Calu3 (cell line): ENCODE measurements at regions not wholly inside any gene's neighbourhood (a gene's known extent, or its start where the extent isn't known, plus 50 kb on each side); places are given as distances from the start of the nearest gene placed in this dataset.

Experiments
- BruUV-seq: library from RNA; stranded (reverse); fragments of 400-500 nt; replicated peaks from 2 replicates; lab custom pipeline; 2021; lab: Mats Ljungman, UMichigan
- CTCF ChIA-PET: fragments of 300-600 bp; sonication (Branson Sonifier 250); formaldehyde crosslinking; loops from one replicate; lab custom pipeline; 2022; ENCODE audit warnings: antibody characterized with exemption; lab: Charles Lee
- DNase-seq: peaks from one replicate; pipeline ENCODE4 v3.0.0; 2022
- H3K27ac Mint-ChIP-seq: one replicate; pipeline ENCODE4 v1.8.0; 2022; ENCODE audit warnings: mixed read lengths; ENCODE audit not compliant: unreplicated experiment
- H3K27me3 Mint-ChIP-seq: one replicate; pipeline ENCODE4 v1.8.0; 2022; ENCODE audit warnings: mixed read lengths; ENCODE audit not compliant: unreplicated experiment
- H3K36me3 Mint-ChIP-seq: one replicate; pipeline ENCODE4 v1.8.0; 2022; ENCODE audit warnings: mild to moderate bottlenecking, moderate library complexity, mixed read lengths; ENCODE audit not compliant: insufficient read depth, unreplicated experiment
- H3K4me1 Mint-ChIP-seq: one replicate; pipeline ENCODE4 v1.8.0; 2022; ENCODE audit warnings: mild to moderate bottlenecking, low read depth, mixed read lengths; ENCODE audit not compliant: unreplicated experiment
- H3K4me3 Mint-ChIP-seq: one replicate; pipeline ENCODE4 v1.8.0; 2022; ENCODE audit warnings: mild to moderate bottlenecking, low read depth, moderate library complexity, mixed read lengths; ENCODE audit not compliant: unreplicated experiment
- H3K9me3 Mint-ChIP-seq: one replicate; pipeline ENCODE4 v1.8.0; 2022; ENCODE audit warnings: low read depth, mixed read lengths; ENCODE audit not compliant: unreplicated experiment
- intact Hi-C: fragments of 100-400 bp; cut with micrococcal nuclease; formaldehyde crosslinking; loops from one replicate; pipeline ENCODE4 v1.10.0; 2022; ENCODE audit not compliant: unreplicated experiment
- TF ChIP-seq, protein P1 (sequence below): fragments of 200-600 bp; IDR thresholded peaks from one replicate; pipeline ENCODE4 v1.8.0; 2022; ENCODE audit warnings: antibody characterized with exemption; ENCODE audit not compliant: unreplicated experiment

DNA sequence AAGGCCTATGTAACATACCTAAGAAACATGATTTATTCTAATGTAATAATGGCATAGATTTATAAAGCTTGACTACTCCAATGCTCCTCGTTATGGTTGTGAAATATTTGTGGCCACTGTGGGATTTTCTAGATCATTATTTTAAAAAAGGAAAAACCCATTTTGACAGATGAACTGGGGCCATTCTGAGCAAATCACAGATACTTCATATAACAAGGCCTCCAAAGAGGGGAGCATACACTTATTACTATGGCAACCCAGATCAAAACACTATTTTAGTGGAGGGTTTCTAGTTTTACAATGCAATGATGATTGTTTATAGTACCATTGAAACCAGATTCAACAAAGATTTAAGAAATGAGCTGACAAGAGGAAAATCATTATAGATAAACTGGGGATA lies 346.6 kb downstream of the ZNF326 start:
- no TSS peak for BruUV-seq
- H3K27ac Mint-ChIP-seq = no peak overlapping the region
- H3K4me1 Mint-ChIP-seq = peaks cover 11% of the 10 kb centered on the region
- H3K27me3 Mint-ChIP-seq = peaks cover 14% of the 10 kb centered on the region
- H3K4me3 Mint-ChIP-seq = no peak overlapping the region
- H3K36me3 Mint-ChIP-seq = no peaks in the 10 kb centered on the region
- no peaks in the 10 kb centered on the region for H3K9me3 Mint-ChIP-seq
- intact Hi-C loops = no loop called here
- CTCF ChIA-PET = interaction anchor here (0.6 kb wide), 1 partner anchor 111 kb away, joined by 5 read pairs; no protein-coding TSS in a partner anchor
- DNase-seq = no peak
- TF ChIP-seq, protein P1, sequence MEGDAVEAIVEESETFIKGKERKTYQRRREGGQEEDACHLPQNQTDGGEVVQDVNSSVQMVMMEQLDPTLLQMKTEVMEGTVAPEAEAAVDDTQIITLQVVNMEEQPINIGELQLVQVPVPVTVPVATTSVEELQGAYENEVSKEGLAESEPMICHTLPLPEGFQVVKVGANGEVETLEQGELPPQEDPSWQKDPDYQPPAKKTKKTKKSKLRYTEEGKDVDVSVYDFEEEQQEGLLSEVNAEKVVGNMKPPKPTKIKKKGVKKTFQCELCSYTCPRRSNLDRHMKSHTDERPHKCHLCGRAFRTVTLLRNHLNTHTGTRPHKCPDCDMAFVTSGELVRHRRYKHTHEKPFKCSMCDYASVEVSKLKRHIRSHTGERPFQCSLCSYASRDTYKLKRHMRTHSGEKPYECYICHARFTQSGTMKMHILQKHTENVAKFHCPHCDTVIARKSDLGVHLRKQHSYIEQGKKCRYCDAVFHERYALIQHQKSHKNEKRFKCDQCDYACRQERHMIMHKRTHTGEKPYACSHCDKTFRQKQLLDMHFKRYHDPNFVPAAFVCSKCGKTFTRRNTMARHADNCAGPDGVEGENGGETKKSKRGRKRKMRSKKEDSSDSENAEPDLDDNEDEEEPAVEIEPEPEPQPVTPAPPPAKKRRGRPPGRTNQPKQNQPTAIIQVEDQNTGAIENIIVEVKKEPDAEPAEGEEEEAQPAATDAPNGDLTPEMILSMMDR = no peak

DNA sequence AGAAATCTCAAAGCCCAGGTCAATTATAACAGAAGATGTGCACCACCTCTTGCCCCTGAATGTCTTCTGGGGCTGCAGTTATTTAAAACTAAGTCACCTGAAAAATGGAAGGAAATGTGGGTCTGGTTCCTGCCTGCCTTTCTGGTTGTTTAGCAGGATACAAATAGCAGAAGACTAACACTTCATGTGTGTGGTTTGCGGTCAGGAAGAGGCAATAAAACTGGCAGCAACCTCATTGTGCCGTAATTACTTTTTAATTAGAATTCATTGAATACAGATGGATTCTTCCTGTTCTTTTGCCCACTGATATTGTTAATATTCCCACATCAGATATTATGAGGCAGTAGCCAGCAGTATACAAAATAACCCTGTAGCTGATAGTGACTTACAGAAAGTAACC lies 345.7 kb downstream of the ZNF326 start:
- no TSS peak for BruUV-seq
- CTCF ChIA-PET = no interaction called here
- Mint-ChIP-seq H3K27me3 (peaks cover 6% of the 10 kb centered on the region), H3K9me3 (no peaks in the 10 kb centered on the region), H3K4me3 (no peak overlapping the region), H3K36me3 (no peaks in the 10 kb centered on the region), H3K27ac (no peak overlapping the region), H3K4me1 (peaks cover 7% of the 10 kb centered on the region)
- intact Hi-C loops = no loop called here
- no peak for DNase-seq
- TF ChIP-seq, protein P1 = no peak

DNA sequence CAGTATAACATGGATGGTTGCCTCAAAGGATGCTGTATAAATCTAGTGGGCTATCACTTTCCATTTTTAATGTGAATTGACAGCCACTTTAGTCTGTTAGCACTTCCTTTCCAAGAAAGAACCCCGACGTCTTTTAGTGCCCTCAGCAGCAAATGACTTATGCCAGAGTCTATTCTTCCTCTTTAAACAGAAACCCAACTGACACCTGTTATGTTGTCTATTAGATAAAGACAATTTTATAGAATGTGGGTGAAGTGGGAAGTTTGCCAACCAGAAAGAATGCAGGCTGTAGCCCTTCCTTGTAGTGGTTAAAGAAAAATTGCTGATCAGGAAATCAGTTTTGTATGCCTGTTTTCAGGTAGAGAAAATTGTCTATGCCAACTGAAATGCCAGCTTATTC lies 344.9 kb downstream of the ZNF326 start:
- no TSS peak for BruUV-seq
- Mint-ChIP-seq H3K4me1 (no peaks in the 10 kb centered on the region), H3K27ac (no peak overlapping the region), H3K27me3 (no peaks in the 10 kb centered on the region), H3K36me3 (no peaks in the 10 kb centered on the region), H3K9me3 (no peaks in the 10 kb centered on the region), H3K4me3 (no peak overlapping the region)
- intact Hi-C loops = no loop called here
- TF ChIP-seq, protein P1 = no peak
- CTCF ChIA-PET = no interaction called here
- DNase-seq = no peak

DNA sequence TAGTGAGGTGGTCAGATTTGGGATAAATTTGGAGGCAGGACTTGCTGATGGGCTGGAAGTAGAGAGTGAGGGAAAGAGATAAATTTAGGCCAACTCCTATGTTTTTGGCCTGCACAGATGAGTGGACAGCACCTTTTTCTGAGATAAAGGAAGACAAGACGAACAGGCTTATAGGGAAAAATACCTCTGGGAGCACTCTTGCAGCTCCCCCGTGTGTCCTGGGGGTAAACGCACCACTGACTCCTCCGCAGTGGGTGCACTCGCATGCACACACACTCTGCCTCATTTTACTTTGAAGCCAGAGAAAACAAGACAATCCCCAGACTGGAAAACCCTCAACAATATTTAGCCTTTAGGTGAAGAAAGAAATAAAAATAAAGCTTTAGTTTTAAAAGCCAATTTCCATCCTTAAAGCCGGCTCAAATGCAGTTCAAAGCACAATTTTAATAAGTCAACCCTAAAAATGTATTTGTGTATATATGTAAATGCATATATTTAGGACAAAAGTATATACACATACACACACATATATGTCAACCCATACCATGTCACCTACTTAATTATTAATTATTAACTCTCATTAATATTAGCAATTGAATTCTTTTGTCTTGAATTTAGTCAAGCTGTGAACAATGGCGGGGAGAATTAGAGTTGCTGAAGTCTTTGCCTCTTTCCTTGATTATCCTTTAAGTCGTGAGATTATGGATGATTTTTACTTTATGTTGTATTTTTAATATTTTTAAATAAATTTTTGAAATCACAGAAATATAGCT lies 341.8 kb downstream of the ZNF326 start:
- no peaks in the 10 kb centered on the region for H3K4me1 Mint-ChIP-seq
- no peaks in the 10 kb centered on the region for H3K27me3 Mint-ChIP-seq
- DNase-seq = no peak
- TF ChIP-seq, protein P1 = no peak
- CTCF ChIA-PET = no interaction called here
- intact Hi-C loops = no loop called here
- H3K9me3 Mint-ChIP-seq = no peaks in the 10 kb centered on the region
- H3K27ac Mint-ChIP-seq = no peak overlapping the region
- no peak overlapping the region for H3K4me3 Mint-ChIP-seq
- BruUV-seq = no TSS peak
- H3K36me3 Mint-ChIP-seq = no peaks in the 10 kb centered on the region
